A673 (cell line): ENCODE measurements at regions not wholly inside any gene's neighbourhood (a gene's known extent, or its start where the extent isn't known, plus 50 kb on each side); places are given as distances from the start of the nearest gene placed in this dataset.

Experiments used
- CTCF ChIP-seq: fragments of 300-800, 200-600 bp; sonication (generic); conservative IDR thresholded peaks from 2 replicates; pipeline ENCODE4 v1.5.1; 2017; ENCODE audit warnings: low read depth, mild to moderate bottlenecking, antibody characterized with exemption, low read length, moderate library complexity, mixed read lengths
- EZH2 ChIP-seq: fragments of 200-600 bp; sonication (generic); IDR thresholded peaks from 2 replicates; pipeline ENCODE4 v1.6.1; 2017; ENCODE audit warnings: borderline replicate concordance, low read depth, mild to moderate bottlenecking, mixed read lengths, antibody characterized with exemption, low read length; ENCODE audit not compliant: poor library complexity, severe bottlenecking

GRCh38 chr12:90090929-90091651, 382.5 kb upstream of the ATP2B1 start:
- TF ChIP-seq CTCF (no peak), EZH2 (no peak)
